ENCODE measurements at regions not wholly inside any gene's neighbourhood (a gene's known extent, or its start where the extent isn't known, plus 50 kb on each side); places are given as distances from the start of the nearest gene placed in this dataset.

DNA sequence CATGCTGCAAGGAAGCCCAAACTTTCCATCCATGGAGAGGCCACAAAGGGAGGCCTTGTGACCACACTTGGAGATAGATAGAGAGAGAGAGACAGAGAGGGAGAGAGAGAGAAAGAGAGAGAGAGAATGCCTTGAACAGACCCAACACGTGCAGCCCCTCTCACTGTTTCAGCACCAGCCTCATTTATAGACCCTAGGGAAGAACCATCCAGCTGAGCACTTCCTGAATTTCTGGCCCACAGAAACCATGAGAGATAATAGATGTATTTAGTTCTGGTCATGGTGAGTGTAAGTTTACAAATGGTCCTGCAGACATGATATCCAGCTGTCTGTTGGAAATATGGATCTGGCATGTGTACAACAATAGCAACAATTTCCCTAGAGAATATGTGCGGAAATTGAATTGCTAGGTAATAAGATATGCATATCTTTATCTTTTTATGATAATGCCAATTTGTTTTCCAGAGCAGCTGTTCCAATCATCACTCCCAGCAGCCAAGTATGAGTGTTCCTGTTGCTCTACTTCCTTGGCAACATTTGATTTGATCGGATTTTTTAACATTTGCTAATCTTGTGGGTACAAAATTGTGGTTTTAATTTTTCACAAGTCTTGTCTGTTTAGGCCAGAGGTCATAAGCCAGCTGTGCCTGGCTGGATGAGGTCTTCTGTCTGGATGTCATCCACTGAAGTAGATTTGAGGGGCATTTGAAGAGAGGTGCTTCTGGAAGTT, 217.3 kb upstream of the IL12B start (continued):
- TF ChIP-seq, protein P1, sequence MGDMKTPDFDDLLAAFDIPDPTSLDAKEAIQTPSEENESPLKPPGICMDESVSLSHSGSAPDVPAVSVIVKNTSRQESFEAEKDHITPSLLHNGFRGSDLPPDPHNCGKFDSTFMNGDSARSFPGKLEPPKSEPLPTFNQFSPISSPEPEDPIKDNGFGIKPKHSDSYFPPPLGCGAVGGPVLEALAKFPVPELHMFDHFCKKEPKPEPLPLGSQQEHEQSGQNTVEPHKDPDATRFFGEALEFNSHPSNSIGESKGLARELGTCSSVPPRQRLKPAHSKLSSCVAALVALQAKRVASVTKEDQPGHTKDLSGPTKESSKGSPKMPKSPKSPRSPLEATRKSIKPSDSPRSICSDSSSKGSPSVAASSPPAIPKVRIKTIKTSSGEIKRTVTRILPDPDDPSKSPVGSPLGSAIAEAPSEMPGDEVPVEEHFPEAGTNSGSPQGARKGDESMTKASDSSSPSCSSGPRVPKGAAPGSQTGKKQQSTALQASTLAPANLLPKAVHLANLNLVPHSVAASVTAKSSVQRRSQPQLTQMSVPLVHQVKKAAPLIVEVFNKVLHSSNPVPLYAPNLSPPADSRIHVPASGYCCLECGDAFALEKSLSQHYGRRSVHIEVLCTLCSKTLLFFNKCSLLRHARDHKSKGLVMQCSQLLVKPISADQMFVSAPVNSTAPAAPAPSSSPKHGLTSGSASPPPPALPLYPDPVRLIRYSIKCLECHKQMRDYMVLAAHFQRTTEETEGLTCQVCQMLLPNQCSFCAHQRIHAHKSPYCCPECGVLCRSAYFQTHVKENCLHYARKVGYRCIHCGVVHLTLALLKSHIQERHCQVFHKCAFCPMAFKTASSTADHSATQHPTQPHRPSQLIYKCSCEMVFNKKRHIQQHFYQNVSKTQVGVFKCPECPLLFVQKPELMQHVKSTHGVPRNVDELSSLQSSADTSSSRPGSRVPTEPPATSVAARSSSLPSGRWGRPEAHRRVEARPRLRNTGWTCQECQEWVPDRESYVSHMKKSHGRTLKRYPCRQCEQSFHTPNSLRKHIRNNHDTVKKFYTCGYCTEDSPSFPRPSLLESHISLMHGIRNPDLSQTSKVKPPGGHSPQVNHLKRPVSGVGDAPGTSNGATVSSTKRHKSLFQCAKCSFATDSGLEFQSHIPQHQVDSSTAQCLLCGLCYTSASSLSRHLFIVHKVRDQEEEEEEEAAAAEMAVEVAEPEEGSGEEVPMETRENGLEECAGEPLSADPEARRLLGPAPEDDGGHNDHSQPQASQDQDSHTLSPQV (IDR thresholded peaks at IDR 0.05) = no peak
- TF ChIP-seq TAF7 (tag; IDR thresholded peaks at IDR 0.05) = no peak
- TF ChIP-seq, protein P2, sequence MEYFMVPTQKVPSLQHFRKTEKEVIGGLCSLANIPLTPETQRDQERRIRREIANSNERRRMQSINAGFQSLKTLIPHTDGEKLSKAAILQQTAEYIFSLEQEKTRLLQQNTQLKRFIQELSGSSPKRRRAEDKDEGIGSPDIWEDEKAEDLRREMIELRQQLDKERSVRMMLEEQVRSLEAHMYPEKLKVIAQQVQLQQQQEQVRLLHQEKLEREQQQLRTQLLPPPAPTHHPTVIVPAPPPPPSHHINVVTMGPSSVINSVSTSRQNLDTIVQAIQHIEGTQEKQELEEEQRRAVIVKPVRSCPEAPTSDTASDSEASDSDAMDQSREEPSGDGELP (CRISPR knock-in tag; IDR thresholded peaks at IDR 0.05; ENCODE audit: borderline replicate concordance) = no peak
- no peak for TF ChIP-seq TRIM28 (IDR thresholded peaks at IDR 0.05)
- TF ChIP-seq RFX5 (IDR thresholded peaks at IDR 0.05; ENCODE audit: low read depth, low read length) = no peak
- TF ChIP-seq BRD9 (IDR thresholded peaks at IDR 0.05; ENCODE audit: low read depth, partially characterized antibody) = no peak
